ENCODE measurements at regions not wholly inside any gene's neighbourhood (a gene's known extent, or its start where the extent isn't known, plus 50 kb on each side); places are given as distances from the start of the nearest gene placed in this dataset.

DNA sequence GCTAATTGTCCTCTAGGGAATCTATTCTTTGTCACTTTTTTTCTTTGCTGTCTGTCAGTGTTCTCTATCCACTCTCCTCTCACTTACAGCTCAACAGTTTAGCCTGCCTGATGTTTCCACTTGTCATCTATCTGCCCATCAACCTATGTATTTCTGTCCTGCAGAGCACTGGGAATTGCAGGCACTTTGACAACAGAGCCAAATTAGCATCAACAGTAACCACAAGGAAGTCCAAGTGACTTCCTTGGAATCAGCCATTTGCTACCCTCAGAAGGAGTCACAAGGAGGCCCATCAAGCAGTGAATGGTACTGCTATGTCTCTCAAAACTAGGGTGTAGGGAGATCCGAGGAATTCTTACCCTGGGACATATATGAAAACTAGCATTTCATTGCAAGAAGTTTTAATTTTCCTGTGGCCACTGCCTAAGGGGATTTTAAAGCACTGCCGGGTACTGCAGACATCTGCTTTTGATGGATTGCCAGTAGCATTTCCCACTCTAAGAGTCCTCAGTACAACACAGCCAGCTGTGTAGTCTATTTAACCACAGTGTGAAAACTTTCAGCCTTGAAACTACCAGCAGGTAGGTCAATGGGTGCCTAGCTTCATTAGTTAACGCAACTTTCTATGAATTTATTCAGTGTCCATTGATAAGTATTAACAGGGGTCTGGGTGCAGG is 898.8 kb downstream of the NTRK3 start:
- FAIRE-seq (no peak), DNase-seq (ENCODE audit: insufficient read length, low spot score) (no peak)
- TF ChIP-seq PAX5 (IDR thresholded peaks at IDR 0.05; ENCODE audit: insufficient read depth, low read length, severe bottlenecking) (no peak), TAF1 (IDR thresholded peaks at IDR 0.05; ENCODE audit: low read depth, low read length) (no peak), POU2F2 (IDR thresholded peaks at IDR 0.05; ENCODE audit: low read depth, low read length) (no peak), POLR2A (IDR thresholded peaks at IDR 0.05; ENCODE audit: low read depth, low read length) (no peak), POLR2AphosphoS5 (IDR thresholded peaks at IDR 0.05; ENCODE audit: low read depth, low read length) (no peak), SPI1 (IDR thresholded peaks at IDR 0.05; ENCODE audit: low read depth, low read length) (no peak)

DNA sequence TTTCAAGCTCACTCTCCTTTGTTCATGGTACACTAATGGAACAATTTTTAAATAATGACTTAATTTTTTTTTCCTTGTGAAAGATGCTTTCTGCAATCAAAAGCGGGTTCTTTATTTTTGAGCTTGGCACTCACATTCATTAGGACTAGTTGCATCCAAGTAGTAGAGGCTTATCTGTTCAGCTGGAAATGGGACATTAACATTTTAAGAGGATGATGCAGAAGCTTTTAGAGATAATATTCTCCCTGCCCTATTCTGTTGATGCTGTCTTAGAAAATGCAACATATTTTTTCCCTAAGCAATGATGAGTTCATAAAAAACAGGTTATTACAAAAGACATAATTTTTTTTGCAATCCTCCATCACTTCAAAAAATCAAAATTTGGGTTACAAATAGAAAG is 900.6 kb downstream of the NTRK3 start:
- FAIRE-seq (no peak), DNase-seq (ENCODE audit: insufficient read length, low spot score) (no peak)
- TF ChIP-seq PAX5 (IDR thresholded peaks at IDR 0.05; ENCODE audit: insufficient read depth, low read length, severe bottlenecking): no peak
- TF ChIP-seq POLR2AphosphoS5 (IDR thresholded peaks at IDR 0.05; ENCODE audit: low read depth, low read length): no peak
- TF ChIP-seq POLR2A (IDR thresholded peaks at IDR 0.05; ENCODE audit: low read depth, low read length): no peak
- no peak for TF ChIP-seq SPI1 (IDR thresholded peaks at IDR 0.05; ENCODE audit: low read depth, low read length)
- no peak for TF ChIP-seq TAF1 (IDR thresholded peaks at IDR 0.05; ENCODE audit: low read depth, low read length)
- no peak for TF ChIP-seq POU2F2 (IDR thresholded peaks at IDR 0.05; ENCODE audit: low read depth, low read length)

DNA sequence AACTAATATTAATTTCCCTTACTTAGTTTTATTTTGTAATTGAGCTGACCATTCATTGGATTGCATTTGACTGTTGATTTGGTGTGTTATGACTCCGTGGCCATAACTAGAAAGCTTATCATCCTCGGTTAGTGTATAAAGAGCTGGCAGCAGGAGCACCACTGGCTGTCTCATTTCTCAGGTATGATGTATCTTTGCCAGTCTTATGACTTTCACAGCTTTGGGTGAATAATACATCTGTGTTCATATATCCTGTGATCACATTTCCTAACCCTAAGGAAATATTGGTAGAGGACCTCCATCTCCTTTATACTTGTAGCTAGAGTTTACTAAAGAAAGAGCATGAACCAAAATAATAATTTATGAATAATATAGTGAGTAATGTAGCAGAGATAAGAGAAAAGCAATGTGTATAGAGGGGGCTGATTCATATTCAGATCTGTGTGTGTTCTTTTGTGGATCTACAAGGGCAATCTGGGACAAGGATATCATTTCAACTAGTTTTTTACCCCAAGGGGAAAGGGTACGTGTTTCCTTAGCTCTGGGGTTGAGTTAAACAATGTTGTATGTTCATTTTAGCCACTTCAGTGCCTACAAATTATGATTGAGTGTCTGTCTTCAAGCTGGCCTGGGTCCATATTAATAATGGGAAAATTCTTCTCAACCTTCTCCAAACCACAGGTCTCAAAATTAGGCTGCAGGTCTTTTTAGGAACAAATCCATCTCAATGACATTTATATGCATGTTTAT is 901.7 kb downstream of the NTRK3 start:
- no peak for TF ChIP-seq PAX5 (IDR thresholded peaks at IDR 0.05; ENCODE audit: insufficient read depth, low read length, severe bottlenecking)
- TF ChIP-seq POLR2AphosphoS5 (IDR thresholded peaks at IDR 0.05; ENCODE audit: low read depth, low read length): no peak
- TF ChIP-seq POLR2A (IDR thresholded peaks at IDR 0.05; ENCODE audit: low read depth, low read length): no peak
- no peak for TF ChIP-seq POU2F2 (IDR thresholded peaks at IDR 0.05; ENCODE audit: low read depth, low read length)
- no peak for TF ChIP-seq SPI1 (IDR thresholded peaks at IDR 0.05; ENCODE audit: low read depth, low read length)
- TF ChIP-seq TAF1 (IDR thresholded peaks at IDR 0.05; ENCODE audit: low read depth, low read length): no peak
- no peak for FAIRE-seq
- no peak for DNase-seq (ENCODE audit: insufficient read length, low spot score)

DNA sequence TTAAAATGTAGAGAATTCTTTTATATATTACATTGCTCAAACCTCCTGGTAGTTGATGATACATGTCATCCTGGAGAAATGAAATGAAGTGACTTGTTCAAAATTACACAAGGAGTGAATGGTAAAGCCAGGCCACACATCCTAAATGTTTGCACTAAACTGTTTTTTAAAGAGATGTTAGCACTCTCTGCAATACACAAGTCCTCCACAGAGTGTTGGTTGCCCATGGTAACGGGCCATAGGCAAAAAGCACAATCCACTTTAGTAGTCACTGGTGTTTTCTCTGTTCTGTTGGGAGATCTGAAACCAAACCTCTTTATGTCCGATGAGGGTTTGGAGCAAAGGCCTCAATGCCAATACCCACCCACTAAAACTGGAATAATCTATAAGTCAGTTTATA is 907.4 kb downstream of the NTRK3 start:
- TF ChIP-seq POU2F2 (IDR thresholded peaks at IDR 0.05; ENCODE audit: low read depth, low read length): no peak
- TF ChIP-seq PAX5 (IDR thresholded peaks at IDR 0.05; ENCODE audit: insufficient read depth, low read length, severe bottlenecking): no peak
- TF ChIP-seq POLR2A (IDR thresholded peaks at IDR 0.05; ENCODE audit: low read depth, low read length): no peak
- TF ChIP-seq POLR2AphosphoS5 (IDR thresholded peaks at IDR 0.05; ENCODE audit: low read depth, low read length): no peak
- TF ChIP-seq SPI1 (IDR thresholded peaks at IDR 0.05; ENCODE audit: low read depth, low read length): no peak
- no peak for DNase-seq (ENCODE audit: insufficient read length, low spot score)
- FAIRE-seq: no peak

DNA sequence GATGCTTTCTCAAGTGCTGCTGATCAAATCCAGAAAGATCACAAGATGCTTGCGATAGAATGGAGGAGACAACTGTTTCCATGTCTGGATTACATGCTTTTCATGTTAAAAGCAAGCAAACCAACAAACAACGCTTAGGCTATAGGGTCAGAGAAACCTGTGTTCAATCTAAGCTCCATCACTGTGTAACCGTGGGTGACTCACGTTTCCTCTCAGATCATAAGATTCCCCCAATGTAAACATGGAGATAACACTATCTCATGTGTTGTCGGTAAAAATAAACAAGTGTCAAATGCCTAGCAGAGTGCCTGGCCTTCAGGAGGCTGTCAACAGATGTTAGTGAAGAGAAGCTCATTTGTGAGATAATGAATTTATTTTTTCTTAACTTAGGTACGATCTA is 907.8 kb downstream of the NTRK3 start:
- TF ChIP-seq POU2F2 (IDR thresholded peaks at IDR 0.05; ENCODE audit: low read depth, low read length) (no peak), SPI1 (IDR thresholded peaks at IDR 0.05; ENCODE audit: low read depth, low read length) (no peak), POLR2A (IDR thresholded peaks at IDR 0.05; ENCODE audit: low read depth, low read length) (no peak), POLR2AphosphoS5 (IDR thresholded peaks at IDR 0.05; ENCODE audit: low read depth, low read length) (no peak), PAX5 (IDR thresholded peaks at IDR 0.05; ENCODE audit: insufficient read depth, low read length, severe bottlenecking) (no peak), TAF1 (IDR thresholded peaks at IDR 0.05; ENCODE audit: low read depth, low read length) (no peak)
- FAIRE-seq (no peak), DNase-seq (ENCODE audit: insufficient read length, low spot score) (no peak)

DNA sequence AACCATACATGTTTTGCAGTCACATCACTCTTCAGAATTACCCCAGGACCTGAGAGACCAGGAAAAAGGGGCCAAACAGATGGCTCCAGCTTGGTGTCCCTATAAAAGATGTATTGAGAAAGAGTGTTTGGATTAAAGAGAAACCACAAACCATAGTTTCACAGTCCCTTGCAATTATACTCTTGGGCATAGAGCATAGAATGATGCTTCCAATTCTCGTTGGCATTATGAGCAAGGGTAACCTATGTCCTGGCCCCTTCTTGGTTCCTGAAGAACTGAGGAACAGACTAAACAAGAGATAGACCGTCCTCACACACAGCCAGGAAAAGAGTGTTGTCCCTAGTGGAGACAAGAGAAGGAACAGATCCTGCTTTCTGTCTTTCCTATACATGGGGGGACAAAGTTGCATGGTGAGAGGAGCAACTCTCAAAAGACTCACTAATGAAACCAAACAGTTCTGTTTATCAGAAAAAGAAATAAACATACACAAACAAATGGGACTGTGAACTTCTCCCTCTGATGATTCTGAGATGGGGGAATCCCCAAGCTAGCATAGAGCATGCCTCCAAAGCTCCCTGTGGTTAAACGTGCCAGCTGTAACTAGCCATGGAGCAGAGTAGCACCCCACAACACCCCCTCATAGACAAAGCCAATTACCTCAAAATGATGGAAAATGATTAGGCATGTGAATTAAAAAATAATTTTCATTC is 908.6 kb downstream of the NTRK3 start:
- FAIRE-seq (no peak), DNase-seq (ENCODE audit: insufficient read length, low spot score) (no peak)
- TF ChIP-seq SPI1 (IDR thresholded peaks at IDR 0.05; ENCODE audit: low read depth, low read length) (no peak), POU2F2 (IDR thresholded peaks at IDR 0.05; ENCODE audit: low read depth, low read length) (no peak), POLR2AphosphoS5 (IDR thresholded peaks at IDR 0.05; ENCODE audit: low read depth, low read length) (no peak), POLR2A (IDR thresholded peaks at IDR 0.05; ENCODE audit: low read depth, low read length) (no peak), TAF1 (IDR thresholded peaks at IDR 0.05; ENCODE audit: low read depth, low read length) (no peak), PAX5 (IDR thresholded peaks at IDR 0.05; ENCODE audit: insufficient read depth, low read length, severe bottlenecking) (no peak)

DNA sequence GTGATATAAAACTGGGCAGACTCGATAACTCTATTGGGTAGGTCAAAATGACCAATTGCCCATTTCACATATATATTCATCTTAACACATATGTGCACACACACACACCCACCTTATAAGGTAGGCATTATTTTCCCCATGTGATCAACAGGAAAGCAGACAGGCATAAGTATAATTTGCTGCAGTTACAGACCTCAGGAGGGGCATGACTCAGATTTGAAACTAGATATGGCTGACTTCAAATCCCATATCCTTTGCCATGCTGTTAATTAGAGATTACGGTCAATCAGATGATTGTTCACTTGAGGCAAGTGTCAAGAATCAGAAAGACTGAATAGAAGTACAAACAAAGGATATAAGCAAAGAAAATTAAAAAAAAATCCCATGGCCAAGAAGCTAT is 910.6 kb downstream of the NTRK3 start:
- TF ChIP-seq SPI1 (IDR thresholded peaks at IDR 0.05; ENCODE audit: low read depth, low read length) (no peak), POLR2A (IDR thresholded peaks at IDR 0.05; ENCODE audit: low read depth, low read length) (no peak), TAF1 (IDR thresholded peaks at IDR 0.05; ENCODE audit: low read depth, low read length) (no peak), PAX5 (IDR thresholded peaks at IDR 0.05; ENCODE audit: insufficient read depth, low read length, severe bottlenecking) (no peak), POU2F2 (IDR thresholded peaks at IDR 0.05; ENCODE audit: low read depth, low read length) (no peak), POLR2AphosphoS5 (IDR thresholded peaks at IDR 0.05; ENCODE audit: low read depth, low read length) (no peak)
- FAIRE-seq: no peak
- DNase-seq (ENCODE audit: insufficient read length, low spot score): no peak

DNA sequence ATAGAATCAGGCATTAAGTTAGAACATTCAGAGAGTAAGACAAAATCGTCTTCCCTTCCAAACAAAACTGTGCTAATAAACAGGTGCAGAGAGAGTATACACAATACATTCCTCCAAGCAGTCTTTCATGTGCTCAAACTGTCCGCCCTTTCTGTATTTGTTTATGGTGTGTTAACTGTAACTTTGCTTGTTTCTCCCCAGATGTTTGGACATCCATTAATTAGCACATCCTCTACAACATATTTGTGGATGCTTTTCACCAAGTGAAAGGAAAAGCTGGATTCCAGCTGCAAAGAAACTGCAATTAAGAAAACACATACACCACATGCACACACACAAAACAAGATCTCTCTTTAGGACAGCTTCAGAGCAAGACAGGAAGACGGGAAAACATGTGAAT is 912.6 kb downstream of the NTRK3 start:
- no peak for DNase-seq (ENCODE audit: insufficient read length, low spot score)
- FAIRE-seq: no peak
- TF ChIP-seq POLR2A (IDR thresholded peaks at IDR 0.05; ENCODE audit: low read depth, low read length) (no peak), POLR2AphosphoS5 (IDR thresholded peaks at IDR 0.05; ENCODE audit: low read depth, low read length) (no peak), TAF1 (IDR thresholded peaks at IDR 0.05; ENCODE audit: low read depth, low read length) (no peak), PAX5 (IDR thresholded peaks at IDR 0.05; ENCODE audit: insufficient read depth, low read length, severe bottlenecking) (no peak), SPI1 (IDR thresholded peaks at IDR 0.05; ENCODE audit: low read depth, low read length) (no peak), POU2F2 (IDR thresholded peaks at IDR 0.05; ENCODE audit: low read depth, low read length) (no peak)

DNA sequence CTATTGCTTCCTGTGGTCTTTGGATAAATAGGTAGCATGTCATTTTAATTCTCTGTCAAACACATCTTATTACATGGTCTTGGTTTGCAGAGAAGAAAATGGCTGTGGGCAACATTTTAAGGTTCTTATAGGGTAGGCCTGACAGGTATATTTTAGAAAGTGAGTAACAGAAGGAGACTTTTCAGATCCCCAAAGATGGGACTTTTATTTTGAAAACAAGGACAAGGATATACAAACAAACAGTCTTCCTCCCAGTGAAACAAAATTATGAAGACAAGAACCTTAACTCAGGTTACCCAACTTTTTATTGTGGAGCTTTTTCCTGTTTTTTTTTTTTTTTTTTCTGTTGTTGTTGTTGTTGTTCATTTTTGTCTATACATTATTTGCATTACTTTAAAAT is 916.2 kb downstream of the NTRK3 start:
- TF ChIP-seq TAF1 (IDR thresholded peaks at IDR 0.05; ENCODE audit: low read depth, low read length) (no peak), PAX5 (IDR thresholded peaks at IDR 0.05; ENCODE audit: insufficient read depth, low read length, severe bottlenecking) (no peak), POLR2A (IDR thresholded peaks at IDR 0.05; ENCODE audit: low read depth, low read length) (no peak), POLR2AphosphoS5 (IDR thresholded peaks at IDR 0.05; ENCODE audit: low read depth, low read length) (no peak), SPI1 (IDR thresholded peaks at IDR 0.05; ENCODE audit: low read depth, low read length) (no peak), POU2F2 (IDR thresholded peaks at IDR 0.05; ENCODE audit: low read depth, low read length) (no peak)
- DNase-seq (ENCODE audit: insufficient read length, low spot score) (no peak), FAIRE-seq (no peak)
